GM18867 (cell line): ENCODE measurements at regions not wholly inside any gene's neighbourhood (a gene's known extent, or its start where the extent isn't known, plus 50 kb on each side); places are given as distances from the start of the nearest gene placed in this dataset.

Experiments used
- ATAC-seq: cut with Tn5 transposase; IDR thresholded peaks from one replicate; pipeline ENCODE4 v1.9.1; 2021; ENCODE audit warnings: mild to moderate bottlenecking, moderate library complexity; ENCODE audit not compliant: unreplicated experiment

GRCh38 chr6:156577749-156578148 lies 199.4 kb upstream of the ARID1B start:
- no peak for ATAC-seq

- ATAC-seq, result no peak
Observed at GRCh38 chr6:156575361-156575760, 201.8 kb upstream of the ARID1B start.

GRCh38 chr6:156564807-156565149 lies 212.4 kb upstream of the ARID1B start:
- no peak for ATAC-seq

- ATAC-seq, result peak; percentile 97
Observed at GRCh38 chr6:156564127-156564806, 212.9 kb upstream of the ARID1B start.

GRCh38 chr6:156563714-156564113 lies 213.5 kb upstream of the ARID1B start:
- ATAC-seq, result no peak

GRCh38 chr6:156562636-156563035 lies 214.5 kb upstream of the ARID1B start:
- no peak for ATAC-seq

- ATAC-seq, result no peak
Observed at GRCh38 chr6:156562019-156562418, 215.2 kb upstream of the ARID1B start.

GRCh38 chr6:156560476-156560875 lies 216.7 kb upstream of the ARID1B start:
- no peak for ATAC-seq

- no peak for ATAC-seq
Observed at GRCh38 chr6:156559162-156559690, 218.0 kb upstream of the ARID1B start.

- ATAC-seq, result no peak
Observed at GRCh38 chr6:156557911-156558259, 219.3 kb upstream of the ARID1B start.

GRCh38 chr6:156557251-156557910 lies 219.8 kb upstream of the ARID1B start:
- no peak for ATAC-seq

- ATAC-seq, result no peak
Observed at GRCh38 chr6:156556811-156557210, 220.4 kb upstream of the ARID1B start.

- no peak for ATAC-seq
Observed at GRCh38 chr6:156555116-156555515, 222.1 kb upstream of the ARID1B start.

GRCh38 chr6:156554160-156554559 lies 223.0 kb upstream of the ARID1B start:
- ATAC-seq, result no peak

- no peak for ATAC-seq
Observed at GRCh38 chr6:156552849-156553248, 224.3 kb upstream of the ARID1B start.

GRCh38 chr6:156550949-156551348 lies 226.2 kb upstream of the ARID1B start:
- no peak for ATAC-seq

- no peak for ATAC-seq
Observed at GRCh38 chr6:156545931-156546330, 231.2 kb upstream of the ARID1B start.

- no peak for ATAC-seq
Observed at GRCh38 chr6:156545021-156545420, 232.2 kb upstream of the ARID1B start.

- no peak for ATAC-seq
Observed at GRCh38 chr6:156544046-156544445, 233.1 kb upstream of the ARID1B start.

- ATAC-seq, result no peak
Observed at GRCh38 chr6:156543431-156543830, 233.7 kb upstream of the ARID1B start.

- no peak for ATAC-seq
Observed at GRCh38 chr6:156538875-156539660, 238.1 kb upstream of the ARID1B start.

GRCh38 chr6:156534594-156534993 lies 242.6 kb upstream of the ARID1B start:
- ATAC-seq, result no peak
